GM03348 (cell line): ENCODE measurements at regions not wholly inside any gene's neighbourhood (a gene's known extent, or its start where the extent isn't known, plus 50 kb on each side); places are given as distances from the start of the nearest gene placed in this dataset.
"Not testable (repeated sequence)": the region's sequence is repeated elsewhere in the genome, so short reads cannot be mapped to it uniquely, and the experiment has no call there.

Experiments
- DNase-seq: peaks from one replicate; pipeline ENCODE4 v3.0.0; 2012; ENCODE audit warnings: low spot score

DNA sequence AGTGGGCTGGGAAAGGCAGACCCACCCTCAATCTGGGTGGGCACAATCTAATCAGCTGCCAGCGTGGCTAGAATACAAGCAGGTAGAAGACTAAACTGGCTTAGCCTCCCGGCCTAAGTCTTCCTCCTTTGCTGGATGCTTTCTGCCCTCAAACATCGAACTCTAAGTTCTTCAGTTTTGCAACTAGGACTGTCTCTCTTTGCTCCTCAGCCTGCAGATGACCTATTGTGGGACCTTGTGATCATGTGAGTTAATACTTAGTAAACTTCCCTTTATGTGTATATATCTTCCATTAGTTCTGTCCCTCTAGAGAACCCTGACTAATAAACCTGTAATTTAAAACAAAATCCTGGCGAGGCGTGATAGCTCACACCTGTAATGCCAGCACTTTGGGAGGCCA lies 51.8 kb upstream of the SLC39A8 start:
- not testable (repeated sequence) for DNase-seq

- no peak for DNase-seq
These were observed 53.7 kb upstream of the SLC39A8 start for GRCh38 chr4:102399021-102399420.

- no peak for DNase-seq
These were observed 55.6 kb upstream of the SLC39A8 start for GRCh38 chr4:102400898-102401297.

DNA sequence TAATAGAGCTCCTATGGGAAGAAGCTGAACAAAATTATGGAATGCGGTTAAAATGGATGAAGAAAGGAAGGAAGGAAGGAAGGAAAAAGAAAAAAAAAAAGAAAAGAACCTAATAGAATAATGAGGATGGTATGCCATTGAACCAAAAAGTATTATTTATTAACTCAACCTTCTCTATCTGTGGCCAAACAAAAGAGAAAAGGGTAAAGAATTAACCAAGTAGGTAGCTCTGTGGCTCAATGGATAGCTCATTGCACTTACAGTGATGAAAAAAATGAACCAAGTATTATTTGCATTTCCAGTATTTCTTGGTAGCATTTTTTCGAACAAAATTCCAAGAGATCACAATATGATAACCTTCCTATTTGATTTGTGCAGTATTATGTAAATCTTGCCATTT lies 56.9 kb upstream of the SLC39A8 start:
- DNase-seq, result no peak

DNA sequence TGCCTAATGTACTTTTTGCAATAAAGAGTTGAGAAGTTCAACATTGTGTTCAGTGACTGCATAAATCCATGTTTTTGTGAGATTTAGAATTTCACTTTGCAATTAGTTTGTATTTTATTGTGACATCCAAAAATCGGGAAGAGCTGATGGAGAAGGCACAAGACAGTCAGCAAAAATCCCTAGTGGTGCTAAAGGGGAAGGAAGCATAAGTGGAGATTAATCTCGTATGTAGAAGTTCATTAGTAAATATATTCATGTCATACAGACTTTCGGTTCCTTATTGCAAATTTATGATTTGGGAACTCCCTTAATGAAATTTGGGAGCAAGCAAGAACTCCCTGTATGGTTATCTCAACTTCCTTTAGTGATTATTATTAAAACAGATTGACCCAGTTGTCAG lies 57.8 kb upstream of the SLC39A8 start:
- no peak for DNase-seq

DNA sequence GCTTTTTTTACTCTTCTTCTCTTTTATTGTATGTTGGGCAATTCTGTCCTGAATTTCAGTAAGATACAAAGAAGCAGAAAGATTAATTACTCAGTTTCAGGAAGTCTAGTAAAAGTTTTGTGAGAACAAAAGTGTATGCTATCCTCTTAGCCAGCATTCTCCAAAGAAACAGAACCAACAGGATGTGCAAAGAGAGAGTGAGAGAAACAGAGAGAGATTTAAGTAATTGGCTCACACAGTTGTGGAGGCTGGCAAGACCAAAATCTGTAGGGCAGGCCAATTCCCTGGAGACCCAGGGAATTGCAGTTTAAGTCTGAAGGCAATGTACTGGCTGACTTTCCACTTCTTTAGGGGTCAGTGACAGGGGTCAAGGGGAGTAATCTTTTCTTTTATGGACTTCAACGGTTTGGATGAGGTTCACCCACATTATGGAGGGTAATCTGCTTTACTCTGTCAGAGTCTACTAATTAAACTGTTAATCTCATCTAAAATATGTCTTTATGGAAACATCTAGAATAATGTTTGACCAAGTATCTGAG lies 59.2 kb upstream of the SLC39A8 start:
- no peak for DNase-seq

- no peak for DNase-seq
These were observed 60.6 kb upstream of the SLC39A8 start for GRCh38 chr4:102405821-102406401.

GRCh38 chr4:102410884-102411283 lies 65.6 kb upstream of the SLC39A8 start:
- not testable (repeated sequence) for DNase-seq

GRCh38 chr4:102411408-102411807 lies 66.1 kb upstream of the SLC39A8 start:
- DNase-seq, result peak; percentile 36

- DNase-seq, result no peak
These were observed 71.5 kb upstream of the SLC39A8 start for GRCh38 chr4:102416765-102417164.

DNA sequence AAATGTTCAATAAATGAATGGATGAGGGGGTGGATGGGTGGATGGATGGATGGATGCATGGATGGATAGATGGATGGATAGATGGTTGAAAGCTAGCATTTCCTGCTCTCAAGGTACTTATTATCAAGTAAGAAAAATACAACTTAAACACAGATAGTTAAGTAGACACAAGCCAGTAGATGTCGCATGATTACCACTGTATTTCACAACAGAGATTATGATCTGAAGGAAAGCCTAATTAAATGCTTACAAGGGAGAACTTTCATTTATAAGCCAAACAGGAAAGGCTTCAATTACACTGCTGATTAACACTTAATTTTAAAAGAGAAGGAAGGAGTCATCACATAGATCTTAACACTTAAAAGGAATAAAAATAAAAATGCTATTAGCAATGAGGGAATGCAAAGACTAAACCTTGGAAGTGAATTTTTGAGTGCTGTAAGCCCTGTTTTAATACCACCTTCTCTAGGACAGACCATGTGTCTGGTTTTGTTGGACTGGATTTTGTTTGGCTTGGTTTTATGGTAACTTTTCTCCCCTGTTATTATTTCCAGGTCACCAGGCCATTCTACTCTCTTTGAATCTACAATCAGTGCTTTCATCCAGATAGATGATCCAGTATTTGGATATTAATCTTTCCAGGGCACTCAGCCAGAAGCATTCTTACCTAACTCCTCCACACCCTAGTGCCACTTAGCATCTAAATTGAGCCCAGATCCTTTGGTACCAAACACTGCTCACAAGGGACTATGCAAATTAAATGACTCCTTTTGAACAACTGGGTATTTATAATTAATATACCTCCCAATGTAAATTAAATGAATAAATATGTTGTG lies 75.5 kb upstream of the SLC39A8 start:
- DNase-seq, result peak; percentile 31

GRCh38 chr4:102422843-102423242 lies 77.6 kb upstream of the SLC39A8 start:
- DNase-seq, result no peak

DNA sequence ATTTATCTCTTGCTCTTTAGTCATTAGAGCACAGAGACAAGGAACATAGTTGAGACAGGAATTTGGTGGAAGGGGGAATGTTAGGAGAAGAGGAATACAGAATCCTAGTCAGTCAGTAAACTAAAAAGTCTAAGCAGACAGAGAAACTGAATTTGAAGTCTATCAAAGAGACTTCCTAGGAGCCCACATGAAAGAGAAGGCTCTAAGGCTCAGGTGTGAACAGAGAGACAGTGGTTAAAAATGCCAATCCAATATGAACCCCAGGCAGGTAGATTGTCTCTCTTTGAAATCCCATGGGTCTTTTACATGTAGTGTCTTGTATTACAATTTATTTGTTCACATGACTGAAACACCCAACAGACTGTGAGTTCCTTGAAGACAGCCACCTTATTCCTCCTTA lies 77.8 kb upstream of the NFKB1 start:
- no peak for DNase-seq

- DNase-seq, result no peak
These were observed 73.7 kb upstream of the NFKB1 start for GRCh38 chr4:102427371-102427998.

DNA sequence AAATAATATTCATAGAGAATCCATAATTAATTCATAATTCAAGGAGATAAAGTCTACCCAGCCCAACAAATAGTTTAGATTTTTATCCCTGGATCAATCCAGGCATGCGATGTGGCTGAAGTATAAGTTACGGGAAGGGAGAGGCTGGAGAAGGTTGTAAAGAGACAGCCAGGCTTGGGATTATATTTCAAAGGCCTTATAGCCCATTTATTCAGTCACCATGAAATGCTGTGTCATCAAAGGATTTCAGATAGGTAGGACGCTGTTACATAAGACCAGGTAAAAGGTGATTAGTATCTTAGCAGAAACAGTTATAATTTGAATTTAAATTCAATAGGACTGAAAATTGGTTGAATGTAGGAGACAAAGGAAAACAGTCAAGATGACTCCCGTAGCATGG lies 73.0 kb upstream of the NFKB1 start:
- DNase-seq, result no peak

DNA sequence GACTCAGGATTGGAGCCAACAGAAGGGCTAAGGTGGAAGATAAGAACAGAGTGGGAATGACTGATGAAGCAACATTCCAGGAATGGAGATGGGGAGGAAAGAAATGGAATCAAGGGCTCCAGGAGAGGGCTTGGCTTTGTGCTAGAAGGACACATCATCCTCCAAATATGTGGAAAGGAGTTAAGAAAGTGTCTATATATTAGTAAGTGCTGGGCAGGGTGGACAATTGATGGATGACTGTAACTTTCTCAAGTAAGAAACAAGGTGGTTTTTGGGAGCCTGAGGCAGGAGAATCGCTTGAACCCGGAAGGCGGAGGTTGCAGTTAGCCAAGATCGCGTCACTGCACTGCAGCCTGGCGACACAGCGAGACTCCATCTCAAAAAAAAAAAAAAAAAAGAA lies 71.6 kb upstream of the NFKB1 start:
- peak; percentile 70 for DNase-seq

- no peak for DNase-seq
These were observed 70.7 kb upstream of the NFKB1 start for GRCh38 chr4:102430461-102430910.

GRCh38 chr4:102431608-102431961 lies 69.6 kb upstream of the NFKB1 start:
- no peak for DNase-seq

- no peak for DNase-seq
These were observed 64.0 kb upstream of the NFKB1 start for GRCh38 chr4:102437111-102437510.

DNA sequence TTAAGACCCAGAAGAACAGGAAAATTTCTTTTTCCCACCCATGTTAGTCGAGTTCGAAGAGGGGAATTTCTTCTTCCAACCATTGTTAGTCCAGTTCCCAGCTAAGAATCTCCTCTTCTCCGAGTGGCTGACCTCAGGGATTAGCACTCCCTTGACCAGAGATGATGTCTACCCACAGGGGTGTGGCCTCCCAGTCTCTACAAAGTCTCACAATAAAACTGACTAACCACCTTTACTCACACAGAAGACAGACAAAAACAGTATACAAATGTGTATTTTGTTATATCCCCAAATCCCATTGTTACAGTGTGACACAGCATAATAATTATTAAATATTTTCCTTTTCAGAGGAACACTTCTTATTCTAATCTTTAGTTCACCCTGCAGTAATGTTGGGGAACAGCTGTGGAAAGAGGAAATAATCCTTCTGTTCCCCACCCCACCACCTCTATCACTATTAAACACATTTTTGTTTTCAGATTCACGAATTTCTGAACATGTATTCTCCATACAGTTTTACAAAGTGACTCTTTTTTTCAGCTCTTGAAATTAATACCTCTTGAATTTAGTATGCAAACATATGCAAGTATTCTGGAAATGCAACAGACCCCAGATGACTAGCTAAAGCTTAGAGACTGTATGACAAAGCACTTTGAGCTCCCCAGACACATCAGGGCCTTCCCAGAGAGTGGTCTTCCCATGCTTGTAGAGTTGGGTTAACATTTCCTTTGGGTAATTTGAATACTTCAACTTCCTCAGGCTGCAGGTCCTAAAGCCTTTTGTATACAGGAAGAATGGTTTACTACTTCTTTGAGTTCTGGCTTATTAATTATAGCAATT lies 62.5 kb upstream of the NFKB1 start:
- DNase-seq, result no peak

- DNase-seq, result peak; percentile 68
These were observed 61.9 kb upstream of the NFKB1 start for GRCh38 chr4:102439236-102439614.

GRCh38 chr4:102439812-102440211 lies 61.3 kb upstream of the NFKB1 start:
- peak; percentile 67 for DNase-seq
